ENCODE measurements at regions not wholly inside any gene's neighbourhood (a gene's known extent, or its start where the extent isn't known, plus 50 kb on each side); places are given as distances from the start of the nearest gene placed in this dataset.
A peak's percentile ranks its signal among the peaks of the same experiment; 100 is the strongest.
"Not testable (repeated sequence)": the region's sequence is repeated elsewhere in the genome, so short reads cannot be mapped to it uniquely, and the experiment has no call there.

GRCh38 chr6:6749702-6750491 is 161.4 kb downstream of the LY86 start:
- DNase-seq: peak in 1 of 2 donors; percentile 44

- no peak for DNase-seq
These were observed 162.2 kb downstream of the LY86 start for GRCh38 chr6:6750594-6751265.

- DNase-seq: no peak
These were observed 162.7 kb downstream of the LY86 start for GRCh38 chr6:6751266-6751596.

GRCh38 chr6:6751619-6752023 is 163.1 kb downstream of the LY86 start:
- no peak for DNase-seq

GRCh38 chr6:6752129-6752528 is 163.6 kb downstream of the LY86 start:
- no peak for DNase-seq

GRCh38 chr6:6753301-6753700 is 164.8 kb downstream of the LY86 start:
- no peak for DNase-seq

- no peak for DNase-seq
These were observed 168.0 kb downstream of the LY86 start for GRCh38 chr6:6756526-6756925.

- DNase-seq: no peak
These were observed 170.0 kb downstream of the LY86 start for GRCh38 chr6:6758546-6758914.

- peak; percentile 34 to 58 for DNase-seq
These were observed 170.6 kb downstream of the LY86 start for GRCh38 chr6:6758915-6759654.

GRCh38 chr6:6760002-6760401 is 171.5 kb downstream of the LY86 start:
- no peak for DNase-seq

- not testable (repeated sequence) for DNase-seq
These were observed 174.0 kb downstream of the LY86 start for GRCh38 chr6:6762566-6762965.

GRCh38 chr6:6764764-6765434 is 176.4 kb downstream of the LY86 start:
- no peak for DNase-seq

- DNase-seq: no peak
These were observed 177.8 kb downstream of the LY86 start for GRCh38 chr6:6766230-6766905.

- DNase-seq: no peak
These were observed 180.9 kb downstream of the LY86 start for GRCh38 chr6:6769466-6769865.

- DNase-seq: no peak
These were observed 182.9 kb downstream of the LY86 start for GRCh38 chr6:6771224-6771945.

GRCh38 chr6:6771964-6772363 is 183.4 kb downstream of the LY86 start:
- no peak for DNase-seq

- no peak for DNase-seq
These were observed 184.2 kb downstream of the LY86 start for GRCh38 chr6:6772751-6773150.

- no peak for DNase-seq
These were observed 186.6 kb downstream of the LY86 start for GRCh38 chr6:6775074-6775473.

- no peak for DNase-seq
These were observed 191.7 kb downstream of the LY86 start for GRCh38 chr6:6780231-6780630.

GRCh38 chr6:6781172-6781872 is 192.8 kb downstream of the LY86 start:
- DNase-seq: no peak

- DNase-seq: no peak
These were observed 193.3 kb downstream of the LY86 start for GRCh38 chr6:6781873-6782227.

- DNase-seq: no peak
These were observed 195.2 kb downstream of the LY86 start for GRCh38 chr6:6783721-6784120.

Measured in CD4-positive, alpha-beta T cell treated with Interferon alpha-2 for 1 hour (primary cell).